GM12873 (cell line): ENCODE measurements at regions not wholly inside any gene's neighbourhood (a gene's known extent, or its start where the extent isn't known, plus 50 kb on each side); places are given as distances from the start of the nearest gene placed in this dataset.

Experiments used
- CTCF ChIP-seq: IDR thresholded peaks from 2 replicates; pipeline ENCODE4 v1.5.1; 2012; ENCODE audit warnings: low read depth, mild to moderate bottlenecking, moderate library complexity, low read length, control low read depth; ENCODE audit not compliant: insufficient read depth; ENCODE audit errors: missing control alignments

GRCh38 chr12:30822385-30823155, 67.8 kb upstream of the CAPRIN2 start:
- no peak for TF ChIP-seq CTCF

GRCh38 chr12:30820406-30820946, 65.7 kb upstream of the CAPRIN2 start:
- no peak for TF ChIP-seq CTCF

GRCh38 chr12:30818562-30818961, 63.8 kb upstream of the CAPRIN2 start:
- TF ChIP-seq CTCF, result no peak

GRCh38 chr12:30816742-30817465, 62.2 kb upstream of the CAPRIN2 start:
- TF ChIP-seq CTCF, result no peak

GRCh38 chr12:30814295-30814655, 59.5 kb upstream of the CAPRIN2 start:
- TF ChIP-seq CTCF, result no peak

- no peak for TF ChIP-seq CTCF
Observed at GRCh38 chr12:30813525-30814294, 59.0 kb upstream of the CAPRIN2 start.

GRCh38 chr12:30811966-30812365, 57.2 kb upstream of the CAPRIN2 start:
- TF ChIP-seq CTCF, result no peak
